ENCODE measurements at regions not wholly inside any gene's neighbourhood (a gene's known extent, or its start where the extent isn't known, plus 50 kb on each side); places are given as distances from the start of the nearest gene placed in this dataset.

DNA sequence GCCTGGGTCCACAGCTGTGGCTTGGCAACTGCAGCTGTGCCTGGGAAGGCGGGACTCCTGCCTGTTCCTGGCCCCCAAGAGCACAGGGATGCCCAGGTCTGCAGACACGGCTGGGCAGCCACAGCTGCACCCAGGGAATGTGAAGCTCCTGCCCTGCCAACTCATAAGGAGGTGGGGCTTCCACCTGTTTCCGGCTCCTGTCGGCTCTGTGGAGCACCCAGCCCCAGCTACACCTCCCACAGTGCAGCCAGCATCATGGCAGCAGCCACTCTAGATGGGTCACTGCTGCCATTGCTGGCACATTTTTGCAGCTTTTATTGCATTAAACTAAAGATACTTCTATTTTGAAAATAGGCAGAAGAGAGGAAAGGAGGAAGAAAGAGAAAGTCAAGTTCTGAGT is 207.9 kb downstream of the SAMD5 start:
- TF ChIP-seq, protein P1, sequence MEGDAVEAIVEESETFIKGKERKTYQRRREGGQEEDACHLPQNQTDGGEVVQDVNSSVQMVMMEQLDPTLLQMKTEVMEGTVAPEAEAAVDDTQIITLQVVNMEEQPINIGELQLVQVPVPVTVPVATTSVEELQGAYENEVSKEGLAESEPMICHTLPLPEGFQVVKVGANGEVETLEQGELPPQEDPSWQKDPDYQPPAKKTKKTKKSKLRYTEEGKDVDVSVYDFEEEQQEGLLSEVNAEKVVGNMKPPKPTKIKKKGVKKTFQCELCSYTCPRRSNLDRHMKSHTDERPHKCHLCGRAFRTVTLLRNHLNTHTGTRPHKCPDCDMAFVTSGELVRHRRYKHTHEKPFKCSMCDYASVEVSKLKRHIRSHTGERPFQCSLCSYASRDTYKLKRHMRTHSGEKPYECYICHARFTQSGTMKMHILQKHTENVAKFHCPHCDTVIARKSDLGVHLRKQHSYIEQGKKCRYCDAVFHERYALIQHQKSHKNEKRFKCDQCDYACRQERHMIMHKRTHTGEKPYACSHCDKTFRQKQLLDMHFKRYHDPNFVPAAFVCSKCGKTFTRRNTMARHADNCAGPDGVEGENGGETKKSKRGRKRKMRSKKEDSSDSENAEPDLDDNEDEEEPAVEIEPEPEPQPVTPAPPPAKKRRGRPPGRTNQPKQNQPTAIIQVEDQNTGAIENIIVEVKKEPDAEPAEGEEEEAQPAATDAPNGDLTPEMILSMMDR (IDR thresholded peaks at IDR 0.05; ENCODE audit: insufficient read depth, low read depth, low read length), result no peak
- no peak for TF ChIP-seq EZH2 (IDR thresholded peaks at IDR 0.05; ENCODE audit: insufficient read depth, low read length)

All from astrocyte (in vitro differentiated cells and primary cell).